ENCODE measurements at regions not wholly inside any gene's neighbourhood (a gene's known extent, or its start where the extent isn't known, plus 50 kb on each side); places are given as distances from the start of the nearest gene placed in this dataset.

GRCh38 chr6:164419099-164419498, 890.3 kb downstream of the C6orf118 start:
- DNase-seq: no peak

GRCh38 chr6:164418262-164418588, 891.2 kb downstream of the C6orf118 start:
- no peak for DNase-seq

- no peak for DNase-seq
Measured at GRCh38 chr6:164417537-164418261, 891.7 kb downstream of the C6orf118 start.

- no peak for DNase-seq
Measured at GRCh38 chr6:164415832-164416563, 893.4 kb downstream of the C6orf118 start.

- no peak for DNase-seq
Measured at GRCh38 chr6:164414695-164415094, 894.7 kb downstream of the C6orf118 start.

GRCh38 chr6:164412566-164412965, 896.8 kb downstream of the C6orf118 start:
- no peak for DNase-seq

- DNase-seq: no peak
Measured at GRCh38 chr6:164410017-164410416, 899.4 kb downstream of the C6orf118 start.

- DNase-seq: no peak
Measured at GRCh38 chr6:164409309-164410009, 899.9 kb downstream of the C6orf118 start.

- no peak for DNase-seq
Measured at GRCh38 chr6:164408868-164409267, 900.5 kb downstream of the C6orf118 start.

GRCh38 chr6:164404812-164405488, 904.5 kb downstream of the C6orf118 start:
- no peak for DNase-seq

- no peak for DNase-seq
Measured at GRCh38 chr6:164401871-164402270, 907.5 kb downstream of the C6orf118 start.

- no peak for DNase-seq
Measured at GRCh38 chr6:164398647-164399046, 910.8 kb downstream of the C6orf118 start.

- no peak for DNase-seq
Measured at GRCh38 chr6:164396071-164397047, 913.0 kb downstream of the C6orf118 start.

- DNase-seq: no peak
Measured at GRCh38 chr6:164379795-164380194, 929.6 kb downstream of the C6orf118 start.

- DNase-seq: no peak
Measured at GRCh38 chr6:164378330-164378729, 931.1 kb downstream of the C6orf118 start.

- DNase-seq: no peak
Measured at GRCh38 chr6:164377348-164377918, 932.0 kb downstream of the C6orf118 start.

GRCh38 chr6:164370773-164371172, 938.6 kb downstream of the C6orf118 start:
- DNase-seq: no peak

GRCh38 chr6:164359441-164359840, 944.9 kb downstream of the QKI start:
- no peak for DNase-seq

- DNase-seq: no peak
Measured at GRCh38 chr6:164359036-164359435, 944.5 kb downstream of the QKI start.

- no peak for DNase-seq
Measured at GRCh38 chr6:164356814-164357213, 942.3 kb downstream of the QKI start.

- no peak for DNase-seq
Measured at GRCh38 chr6:164347455-164347854, 932.9 kb downstream of the QKI start.

- no peak for DNase-seq
Measured at GRCh38 chr6:164346631-164347030, 932.1 kb downstream of the QKI start.

All from activated effector memory CD4-positive, alpha-beta T cell treated with Interleukin-2 at 50 U/mL for 16 hours (primary cell).